ENCODE measurements at regions not wholly inside any gene's neighbourhood (a gene's known extent, or its start where the extent isn't known, plus 50 kb on each side); places are given as distances from the start of the nearest gene placed in this dataset.
A peak's percentile ranks its signal among the peaks of the same experiment; 100 is the strongest.

GRCh38 chr9:81526587-81526986 is 162.8 kb downstream of the TLE1 start:
- Histone ChIP-seq H3K4me1 (no peaks in the 10 kb centered on the region), H3K4me3 (no peak overlapping the region), H3K9me3 (no peaks in the 10 kb centered on the region), H3K9ac (ENCODE audit: low read depth in 2 of 2, low read length in 2 of 2) (no peak overlapping the region), H3K27me3 (no peaks in the 10 kb centered on the region), H3K36me3 (no peaks in the 10 kb centered on the region), H3K27ac (no peak overlapping the region)
- intact Hi-C loops (cut with DNase I) = no loop called here
- no peak for TF ChIP-seq CTCF (IDR thresholded peaks at IDR 0.05)
- no peak for DNase-seq

- intact Hi-C loops (cut with DNase I) = loop anchor here (5.0 kb wide), 1 partner anchor 164 kb away; the partner anchor contains the start of gene TLE1
- TF ChIP-seq CTCF (IDR thresholded peaks at IDR 0.05) = peak; percentile 40
- DNase-seq = peak; percentile 28
- H3K27ac ChIP-seq = peak overlapping the region; percentile 2
- no peak overlapping the region for H3K9ac ChIP-seq (ENCODE audit: low read depth in 2 of 2, low read length in 2 of 2)
- H3K4me3 ChIP-seq = no peak overlapping the region
- no peaks in the 10 kb centered on the region for H3K9me3 ChIP-seq
- no peaks in the 10 kb centered on the region for H3K4me1 ChIP-seq
- no peaks in the 10 kb centered on the region for H3K36me3 ChIP-seq
- no peaks in the 10 kb centered on the region for H3K27me3 ChIP-seq
These were observed 166.4 kb downstream of the TLE1 start for GRCh38 chr9:81522716-81523551.

- no peak overlapping the region for H3K9ac ChIP-seq (ENCODE audit: low read depth in 2 of 2, low read length in 2 of 2)
- intact Hi-C loops (cut with DNase I) = loop anchor here (5.0 kb wide), 1 partner anchor 165 kb away; the partner anchor contains the start of gene TLE1
- DNase-seq = no peak
These were observed 167.5 kb downstream of the TLE1 start for GRCh38 chr9:81521892-81522291.

GRCh38 chr9:81519816-81520495 is 169.4 kb downstream of the TLE1 start:
- Histone ChIP-seq H3K27me3 (no peaks in the 10 kb centered on the region), H3K9ac (ENCODE audit: low read depth in 2 of 2, low read length in 2 of 2) (no peak overlapping the region), H3K4me3 (no peak overlapping the region), H3K9me3 (no peaks in the 10 kb centered on the region), H3K4me1 (no peaks in the 10 kb centered on the region), H3K27ac (no peak overlapping the region), H3K36me3 (no peaks in the 10 kb centered on the region)
- TF ChIP-seq CTCF (IDR thresholded peaks at IDR 0.05) = no peak
- no peak for DNase-seq
- intact Hi-C loops (cut with DNase I) = loop anchor here (5.0 kb wide), 1 partner anchor 167 kb away; the partner anchor contains the start of gene TLE1

More at GRCh38 chr9:81521892-81522291, 167.5 kb downstream of the TLE1 start:
- Histone ChIP-seq H3K27ac (no peak overlapping the region), H3K9me3 (no peaks in the 10 kb centered on the region), H3K27me3 (no peaks in the 10 kb centered on the region), H3K4me3 (no peak overlapping the region), H3K36me3 (no peaks in the 10 kb centered on the region), H3K4me1 (no peaks in the 10 kb centered on the region)
- TF ChIP-seq CTCF (IDR thresholded peaks at IDR 0.05) = no peak

GRCh38 chr9:81517954-81518353 is 171.4 kb downstream of the TLE1 start:
- H3K9me3 ChIP-seq = no peaks in the 10 kb centered on the region
- no peak for TF ChIP-seq CTCF (IDR thresholded peaks at IDR 0.05)
- H3K4me1 ChIP-seq = no peaks in the 10 kb centered on the region
- intact Hi-C loops (cut with DNase I) = no loop called here
- H3K27me3 ChIP-seq = no peaks in the 10 kb centered on the region
- H3K4me3 ChIP-seq = no peak overlapping the region
- DNase-seq = no peak
- no peaks in the 10 kb centered on the region for H3K36me3 ChIP-seq
- no peak overlapping the region for H3K9ac ChIP-seq (ENCODE audit: low read depth in 2 of 2, low read length in 2 of 2)
- H3K27ac ChIP-seq = no peak overlapping the region
